ENCODE measurements at regions not wholly inside any gene's neighbourhood (a gene's known extent, or its start where the extent isn't known, plus 50 kb on each side); places are given as distances from the start of the nearest gene placed in this dataset.
"Not testable (repeated sequence)": the region's sequence is repeated elsewhere in the genome, so short reads cannot be mapped to it uniquely, and the experiment has no call there.

DNA sequence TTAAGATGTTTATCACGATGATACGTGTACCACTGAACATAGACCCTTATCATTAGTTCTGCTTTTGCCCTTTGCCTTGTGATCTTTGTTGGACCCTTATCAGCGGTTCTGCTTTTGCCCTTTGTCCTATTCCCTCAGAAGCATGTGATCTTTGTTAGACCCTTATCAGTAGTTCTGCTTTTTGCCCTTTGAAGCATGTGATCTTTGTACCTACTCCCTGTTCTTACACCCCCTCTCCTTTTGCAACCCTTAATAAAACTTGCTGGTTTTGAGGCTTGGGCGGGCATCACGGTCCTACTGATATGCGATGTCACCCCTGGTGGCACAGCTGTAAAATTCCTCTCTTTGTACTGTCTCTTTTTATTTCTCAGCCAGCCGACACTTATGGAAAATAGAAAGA lies 117.0 kb downstream of the SDHAF3 start:
- H3K9me3 ChIP-seq (ENCODE audit: low read depth, low read length, poor library complexity, severe bottlenecking); H3K4me1 ChIP-seq (ENCODE audit: insufficient read depth, low read length, poor library complexity, severe bottlenecking); intact Hi-C loops (cut with micrococcal nuclease; ENCODE audit: unreplicated experiment); CTCF ChIA-PET; H3K27ac ChIP-seq (ENCODE audit: low read depth, low read length, poor library complexity, severe bottlenecking); H3K36me3 ChIP-seq (ENCODE audit: insufficient read depth, low read length, poor library complexity, severe bottlenecking); BruUV-seq (replicated peaks); H3K27me3 ChIP-seq (replicated peaks; ENCODE audit: insufficient read depth, low read depth, low read length, poor library complexity); DNase-seq (ENCODE audit: low spot score); POLR2A ChIA-PET (ENCODE audit: low non-redundant PET); H3K4me3 ChIP-seq (ENCODE audit: low read depth, low read length, poor library complexity, severe bottlenecking): not testable (repeated sequence)

DNA sequence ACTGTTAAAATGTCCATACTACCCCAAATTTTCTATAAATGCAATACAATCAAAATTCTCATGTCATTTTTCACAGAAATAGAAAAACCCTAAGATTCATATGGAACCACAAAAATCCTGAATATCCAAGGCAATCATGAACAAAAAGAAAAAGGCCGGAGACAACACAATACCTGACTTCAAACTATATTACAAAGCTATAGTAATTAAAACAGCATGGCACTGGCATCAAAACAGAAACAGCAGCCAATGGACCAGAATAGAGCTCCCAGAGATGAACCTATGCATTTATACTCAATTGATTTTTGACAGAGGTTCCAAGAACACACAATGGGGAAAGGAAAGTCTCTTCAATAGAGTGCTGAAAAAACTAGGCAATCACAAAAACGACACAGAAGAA lies 128.8 kb downstream of the SDHAF3 start:
- ChIA-PET CTCF (no interaction called here), POLR2A (ENCODE audit: low non-redundant PET) (no interaction called here)
- TF ChIP-seq EZH2 (IDR thresholded peaks at IDR 0.05; ENCODE audit: borderline replicate concordance, low read depth, low read length, poor library complexity, severe bottlenecking) = no peak
- TF ChIP-seq, protein P1, sequence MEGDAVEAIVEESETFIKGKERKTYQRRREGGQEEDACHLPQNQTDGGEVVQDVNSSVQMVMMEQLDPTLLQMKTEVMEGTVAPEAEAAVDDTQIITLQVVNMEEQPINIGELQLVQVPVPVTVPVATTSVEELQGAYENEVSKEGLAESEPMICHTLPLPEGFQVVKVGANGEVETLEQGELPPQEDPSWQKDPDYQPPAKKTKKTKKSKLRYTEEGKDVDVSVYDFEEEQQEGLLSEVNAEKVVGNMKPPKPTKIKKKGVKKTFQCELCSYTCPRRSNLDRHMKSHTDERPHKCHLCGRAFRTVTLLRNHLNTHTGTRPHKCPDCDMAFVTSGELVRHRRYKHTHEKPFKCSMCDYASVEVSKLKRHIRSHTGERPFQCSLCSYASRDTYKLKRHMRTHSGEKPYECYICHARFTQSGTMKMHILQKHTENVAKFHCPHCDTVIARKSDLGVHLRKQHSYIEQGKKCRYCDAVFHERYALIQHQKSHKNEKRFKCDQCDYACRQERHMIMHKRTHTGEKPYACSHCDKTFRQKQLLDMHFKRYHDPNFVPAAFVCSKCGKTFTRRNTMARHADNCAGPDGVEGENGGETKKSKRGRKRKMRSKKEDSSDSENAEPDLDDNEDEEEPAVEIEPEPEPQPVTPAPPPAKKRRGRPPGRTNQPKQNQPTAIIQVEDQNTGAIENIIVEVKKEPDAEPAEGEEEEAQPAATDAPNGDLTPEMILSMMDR (conservative IDR thresholded peaks at IDR 0.05; ENCODE audit: low read depth, low read length) = no peak
- BruUV-seq (replicated peaks) = no TSS peak
- no peak overlapping the region for H3K27ac ChIP-seq (ENCODE audit: low read depth, low read length, poor library complexity, severe bottlenecking)
- DNase-seq (ENCODE audit: low spot score) = no peak
- no peaks in the 10 kb centered on the region for H3K36me3 ChIP-seq (ENCODE audit: insufficient read depth, low read length, poor library complexity, severe bottlenecking)
- H3K9me3 ChIP-seq (ENCODE audit: low read depth, low read length, poor library complexity, severe bottlenecking) = peaks cover 12% of the 10 kb centered on the region
- intact Hi-C loops (cut with micrococcal nuclease; ENCODE audit: unreplicated experiment) = no loop called here
- H3K4me1 ChIP-seq (ENCODE audit: insufficient read depth, low read length, poor library complexity, severe bottlenecking) = no peaks in the 10 kb centered on the region
- no peaks in the 10 kb centered on the region for H3K27me3 ChIP-seq (replicated peaks; ENCODE audit: insufficient read depth, low read depth, low read length, poor library complexity)
- H3K4me3 ChIP-seq (ENCODE audit: low read depth, low read length, poor library complexity, severe bottlenecking) = no peak overlapping the region

DNA sequence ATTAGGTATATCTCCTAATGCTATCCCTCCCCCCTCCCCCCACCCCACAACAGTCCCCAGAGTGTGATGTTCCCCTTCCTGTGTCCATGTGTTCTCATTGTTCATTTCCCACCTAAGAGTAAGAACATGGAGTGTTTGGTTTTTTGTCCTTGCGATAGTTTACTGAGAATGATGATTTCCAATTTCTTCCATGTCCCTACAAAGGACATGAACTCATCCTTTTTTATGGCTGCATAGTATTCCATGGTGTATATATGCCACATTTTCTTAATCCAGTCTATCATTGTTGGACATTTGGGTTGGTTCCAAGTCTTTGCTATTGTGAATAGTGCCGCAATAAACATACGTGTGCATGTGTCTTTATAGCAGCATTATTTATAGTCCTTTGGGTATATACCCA lies 140.7 kb downstream of the SDHAF3 start:
- POLR2A ChIA-PET (ENCODE audit: low non-redundant PET); CTCF ChIA-PET; intact Hi-C loops (cut with micrococcal nuclease; ENCODE audit: unreplicated experiment); H3K36me3 ChIP-seq (ENCODE audit: insufficient read depth, low read length, poor library complexity, severe bottlenecking); BruUV-seq (replicated peaks); H3K9me3 ChIP-seq (ENCODE audit: low read depth, low read length, poor library complexity, severe bottlenecking); H3K27me3 ChIP-seq (replicated peaks; ENCODE audit: insufficient read depth, low read depth, low read length, poor library complexity); H3K27ac ChIP-seq (ENCODE audit: low read depth, low read length, poor library complexity, severe bottlenecking); H3K4me1 ChIP-seq (ENCODE audit: insufficient read depth, low read length, poor library complexity, severe bottlenecking); DNase-seq (ENCODE audit: low spot score); H3K4me3 ChIP-seq (ENCODE audit: low read depth, low read length, poor library complexity, severe bottlenecking): not testable (repeated sequence)

DNA sequence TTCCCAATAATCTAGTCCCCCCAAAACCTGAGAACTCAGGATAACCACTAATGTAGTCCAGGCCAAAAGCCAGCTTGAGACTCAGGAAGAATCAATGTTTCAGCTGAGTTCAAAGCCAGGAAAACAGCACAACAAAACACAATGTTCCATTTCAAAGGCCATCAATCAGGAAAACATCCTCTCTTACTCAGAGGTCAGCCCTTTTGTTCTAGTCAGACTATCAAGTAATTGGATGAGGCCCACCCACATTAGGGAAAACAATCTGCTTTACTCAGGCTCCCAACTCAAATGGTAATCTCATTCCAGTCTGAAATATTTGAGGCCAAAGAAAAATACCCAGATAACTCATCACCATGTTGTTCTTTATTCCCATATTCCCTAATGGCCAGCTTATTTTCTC lies 152.2 kb downstream of the SDHAF3 start:
- CTCF ChIA-PET = interaction anchor here (0.6 kb wide), 1 partner anchor 89 kb away, joined by 3 read pairs; no protein-coding TSS in a partner anchor
- H3K9me3 ChIP-seq (ENCODE audit: low read depth, low read length, poor library complexity, severe bottlenecking) = no peaks in the 10 kb centered on the region
- DNase-seq (ENCODE audit: low spot score) = no peak
- no peaks in the 10 kb centered on the region for H3K27me3 ChIP-seq (replicated peaks; ENCODE audit: insufficient read depth, low read depth, low read length, poor library complexity)
- POLR2A ChIA-PET (ENCODE audit: low non-redundant PET) = interaction anchor here (0.6 kb wide), 1 partner anchor 12 kb away, joined by 4 read pairs; no protein-coding TSS in a partner anchor
- TF ChIP-seq, protein P1 (conservative IDR thresholded peaks at IDR 0.05; ENCODE audit: low read depth, low read length) = no peak
- no peaks in the 10 kb centered on the region for H3K36me3 ChIP-seq (ENCODE audit: insufficient read depth, low read length, poor library complexity, severe bottlenecking)
- no TSS peak for BruUV-seq (replicated peaks)
- intact Hi-C loops (cut with micrococcal nuclease; ENCODE audit: unreplicated experiment) = no loop called here
- no peaks in the 10 kb centered on the region for H3K4me1 ChIP-seq (ENCODE audit: insufficient read depth, low read length, poor library complexity, severe bottlenecking)
- H3K4me3 ChIP-seq (ENCODE audit: low read depth, low read length, poor library complexity, severe bottlenecking) = no peak overlapping the region
- H3K27ac ChIP-seq (ENCODE audit: low read depth, low read length, poor library complexity, severe bottlenecking) = no peak overlapping the region
